ENCODE measurements at regions not wholly inside any gene's neighbourhood (a gene's known extent, or its start where the extent isn't known, plus 50 kb on each side); places are given as distances from the start of the nearest gene placed in this dataset.

DNA sequence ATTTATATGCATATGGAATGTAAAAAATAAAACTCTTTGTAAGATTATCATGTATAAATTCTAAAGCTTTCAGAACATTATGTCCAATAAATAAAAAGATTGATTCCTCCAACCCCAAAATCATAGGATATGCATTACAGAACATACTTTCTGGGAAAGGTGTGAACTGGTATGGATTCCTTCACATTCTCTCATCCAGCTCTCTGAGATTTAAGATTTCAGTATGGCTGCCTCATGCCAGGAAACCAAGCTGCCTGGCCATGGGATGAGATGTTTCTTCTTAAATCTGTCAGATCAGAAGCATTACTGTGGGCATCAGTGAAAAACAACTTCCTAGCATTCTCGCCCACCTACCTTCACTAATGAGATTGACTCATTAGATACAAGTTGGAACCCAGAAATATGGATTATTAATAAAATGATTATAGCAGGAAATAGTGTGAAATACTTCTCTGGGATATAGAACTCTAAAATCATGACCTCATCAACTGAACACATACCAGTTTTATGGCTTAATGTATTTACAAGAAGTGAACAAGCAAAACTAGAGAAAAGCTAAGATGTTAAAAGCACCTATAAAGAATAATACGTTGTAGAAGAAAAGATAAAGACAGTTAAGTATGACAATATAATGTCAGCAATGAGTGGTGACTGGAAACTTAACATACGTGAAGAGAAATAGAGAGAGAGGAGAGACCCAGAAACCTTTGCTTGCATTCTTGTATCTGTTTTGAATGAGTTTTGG lies 171.6 kb upstream of the PHACTR1 start:
- no peak overlapping the region for H3K27ac ChIP-seq (ENCODE audit: insufficient read depth, low read length)
- H3K4me2 ChIP-seq (ENCODE audit: extremely low read depth, insufficient read depth, low read length) = no peak overlapping the region

DNA sequence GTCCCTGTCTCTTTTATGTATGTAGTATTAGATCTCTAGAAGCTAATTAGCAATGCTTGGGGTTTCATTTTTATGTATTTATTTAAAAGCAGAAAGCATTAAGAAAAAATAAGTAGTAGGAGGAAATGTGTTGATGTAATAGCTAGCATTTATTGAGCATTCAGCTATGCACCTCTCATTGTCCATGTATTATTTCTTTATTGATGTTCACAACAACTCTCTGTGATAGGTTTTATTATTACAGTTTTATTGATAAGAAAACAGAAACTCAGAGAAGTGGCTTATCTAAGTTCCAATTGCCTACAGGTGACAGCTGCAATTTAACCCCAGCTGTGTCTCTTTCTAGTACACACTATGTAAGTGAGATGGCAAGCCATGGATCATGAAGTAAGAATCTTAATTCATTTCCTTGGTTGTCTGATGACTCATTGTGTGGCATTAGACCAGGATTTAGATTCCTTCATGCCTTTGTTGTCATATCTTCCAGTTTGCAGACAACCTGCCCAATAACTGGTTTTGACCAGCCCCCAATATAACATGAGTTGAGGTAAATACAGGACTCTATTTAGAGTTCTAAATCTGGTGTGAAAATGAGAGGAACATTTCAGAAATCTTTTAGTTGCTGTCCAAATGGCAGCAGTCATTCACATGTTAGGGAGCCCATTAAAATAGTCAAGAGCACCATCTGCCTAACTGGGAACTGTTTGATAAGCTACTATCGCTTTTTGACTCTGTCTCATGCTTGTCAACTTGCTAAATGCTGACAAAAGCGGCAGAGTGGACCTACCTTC lies 170.8 kb upstream of the PHACTR1 start:
- Histone ChIP-seq H3K4me1 (ENCODE audit: control insufficient read depth, extremely low read depth, insufficient read depth, low read length) (no peaks in the 10 kb centered on the region), H3K36me3 (ENCODE audit: control insufficient read depth, insufficient read depth, low read length) (no peaks in the 10 kb centered on the region), H3K27ac (ENCODE audit: insufficient read depth, low read length) (no peak overlapping the region), H3K27me3 (ENCODE audit: control insufficient read depth, insufficient read depth, low read length) (no peaks in the 10 kb centered on the region), H2AFZ (ENCODE audit: low read length) (no peak overlapping the region), H3K79me2 (ENCODE audit: control insufficient read depth, insufficient read depth, low read length) (no peaks in the 10 kb centered on the region), H4K20me1 (ENCODE audit: control insufficient read depth, extremely low read depth, insufficient read depth, low read length) (no peaks in the 10 kb centered on the region), H3K4me2 (ENCODE audit: extremely low read depth, insufficient read depth, low read length) (no peak overlapping the region), H3K9ac (ENCODE audit: insufficient read depth, low read length) (no peak overlapping the region), H3K9me3 (ENCODE audit: control insufficient read depth, insufficient read depth, low read depth, low read length) (no peaks in the 10 kb centered on the region), H3K4me3 (replicated peaks in 1 of 4; ENCODE audit: control extremely low read depth in 1 of 4, insufficient read depth in 1 of 4, low read depth in 3 of 4, low read length in 4 of 4) (no peak overlapping the region)
- DNase-seq (ENCODE audit: low read depth in 2 of 2) = peak in 1 of 2 donors; percentile 94
- no peak for TF ChIP-seq EZH2 (IDR thresholded peaks at IDR 0.05; ENCODE audit: low read length, missing control alignments)
- TF ChIP-seq, protein P1, sequence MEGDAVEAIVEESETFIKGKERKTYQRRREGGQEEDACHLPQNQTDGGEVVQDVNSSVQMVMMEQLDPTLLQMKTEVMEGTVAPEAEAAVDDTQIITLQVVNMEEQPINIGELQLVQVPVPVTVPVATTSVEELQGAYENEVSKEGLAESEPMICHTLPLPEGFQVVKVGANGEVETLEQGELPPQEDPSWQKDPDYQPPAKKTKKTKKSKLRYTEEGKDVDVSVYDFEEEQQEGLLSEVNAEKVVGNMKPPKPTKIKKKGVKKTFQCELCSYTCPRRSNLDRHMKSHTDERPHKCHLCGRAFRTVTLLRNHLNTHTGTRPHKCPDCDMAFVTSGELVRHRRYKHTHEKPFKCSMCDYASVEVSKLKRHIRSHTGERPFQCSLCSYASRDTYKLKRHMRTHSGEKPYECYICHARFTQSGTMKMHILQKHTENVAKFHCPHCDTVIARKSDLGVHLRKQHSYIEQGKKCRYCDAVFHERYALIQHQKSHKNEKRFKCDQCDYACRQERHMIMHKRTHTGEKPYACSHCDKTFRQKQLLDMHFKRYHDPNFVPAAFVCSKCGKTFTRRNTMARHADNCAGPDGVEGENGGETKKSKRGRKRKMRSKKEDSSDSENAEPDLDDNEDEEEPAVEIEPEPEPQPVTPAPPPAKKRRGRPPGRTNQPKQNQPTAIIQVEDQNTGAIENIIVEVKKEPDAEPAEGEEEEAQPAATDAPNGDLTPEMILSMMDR (conservative IDR thresholded peaks at IDR 0.05 in 1 of 2, IDR thresholded peaks at IDR 0.05 in 1 of 2; ENCODE audit: low read depth in 1 of 2, low read length in 2 of 2) = no peak

More for the DNA sequence above, 171.6 kb upstream of the PHACTR1 start:
- TF ChIP-seq, protein P1 (conservative IDR thresholded peaks at IDR 0.05 in 1 of 2, IDR thresholded peaks at IDR 0.05 in 1 of 2; ENCODE audit: low read depth in 1 of 2, low read length in 2 of 2) = no peak
- no peak for TF ChIP-seq EZH2 (IDR thresholded peaks at IDR 0.05; ENCODE audit: low read length, missing control alignments)
- Histone ChIP-seq H2AFZ (ENCODE audit: low read length) (no peak overlapping the region), H3K79me2 (ENCODE audit: control insufficient read depth, insufficient read depth, low read length) (no peaks in the 10 kb centered on the region), H3K9ac (ENCODE audit: insufficient read depth, low read length) (no peak overlapping the region), H3K36me3 (ENCODE audit: control insufficient read depth, insufficient read depth, low read length) (no peaks in the 10 kb centered on the region), H3K4me1 (ENCODE audit: control insufficient read depth, extremely low read depth, insufficient read depth, low read length) (no peaks in the 10 kb centered on the region), H3K27me3 (ENCODE audit: control insufficient read depth, insufficient read depth, low read length) (no peaks in the 10 kb centered on the region), H4K20me1 (ENCODE audit: control insufficient read depth, extremely low read depth, insufficient read depth, low read length) (no peaks in the 10 kb centered on the region), H3K9me3 (ENCODE audit: control insufficient read depth, insufficient read depth, low read depth, low read length) (no peaks in the 10 kb centered on the region), H3K4me3 (replicated peaks in 1 of 4; ENCODE audit: control extremely low read depth in 1 of 4, insufficient read depth in 1 of 4, low read depth in 3 of 4, low read length in 4 of 4) (no peak overlapping the region)
- DNase-seq (ENCODE audit: low read depth in 2 of 2) = no peak

DNA sequence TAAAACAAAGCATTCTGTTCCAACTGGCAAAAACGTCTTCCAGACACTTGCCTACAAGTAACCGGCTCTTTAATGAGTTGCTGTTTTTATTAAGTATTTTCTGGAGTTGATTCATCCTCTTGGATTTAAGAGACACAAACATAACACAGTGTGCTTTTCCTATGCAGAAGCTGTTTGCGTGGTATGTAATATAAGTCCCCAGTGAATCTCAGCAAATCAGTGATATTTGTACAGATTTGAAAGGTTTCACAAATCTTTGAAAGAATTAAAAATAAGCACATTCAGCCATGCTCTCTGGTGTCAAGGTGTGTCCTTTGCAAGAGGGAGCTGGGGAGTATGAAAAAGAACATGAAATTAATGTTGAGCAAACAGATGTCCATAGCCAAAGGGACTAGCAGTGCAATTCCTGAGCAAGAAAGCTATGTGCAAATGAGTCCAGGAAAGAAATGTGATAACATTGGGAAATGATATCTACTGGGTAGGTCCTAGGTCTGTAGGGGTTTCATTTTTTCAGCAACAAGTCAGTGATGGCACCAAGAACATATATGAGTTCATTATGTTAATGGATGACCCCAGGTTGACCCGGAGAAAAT lies 170.1 kb upstream of the PHACTR1 start:
- no peak for DNase-seq (ENCODE audit: low read depth in 2 of 2)
- TF ChIP-seq, protein P1 (conservative IDR thresholded peaks at IDR 0.05 in 1 of 2, IDR thresholded peaks at IDR 0.05 in 1 of 2; ENCODE audit: low read depth in 1 of 2, low read length in 2 of 2) = no peak
- TF ChIP-seq EZH2 (IDR thresholded peaks at IDR 0.05; ENCODE audit: low read length, missing control alignments) = no peak
- Histone ChIP-seq H3K27me3 (ENCODE audit: control insufficient read depth, insufficient read depth, low read length) (no peaks in the 10 kb centered on the region), H3K4me1 (ENCODE audit: control insufficient read depth, extremely low read depth, insufficient read depth, low read length) (no peaks in the 10 kb centered on the region), H4K20me1 (ENCODE audit: control insufficient read depth, extremely low read depth, insufficient read depth, low read length) (no peaks in the 10 kb centered on the region), H3K9me3 (ENCODE audit: control insufficient read depth, insufficient read depth, low read depth, low read length) (no peaks in the 10 kb centered on the region), H3K36me3 (ENCODE audit: control insufficient read depth, insufficient read depth, low read length) (no peaks in the 10 kb centered on the region), H3K4me2 (ENCODE audit: extremely low read depth, insufficient read depth, low read length) (no peak overlapping the region), H3K27ac (ENCODE audit: insufficient read depth, low read length) (no peak overlapping the region), H3K9ac (ENCODE audit: insufficient read depth, low read length) (no peak overlapping the region), H2AFZ (ENCODE audit: low read length) (no peak overlapping the region), H3K4me3 (replicated peaks in 1 of 4; ENCODE audit: control extremely low read depth in 1 of 4, insufficient read depth in 1 of 4, low read depth in 3 of 4, low read length in 4 of 4) (no peak overlapping the region), H3K79me2 (ENCODE audit: control insufficient read depth, insufficient read depth, low read length) (no peaks in the 10 kb centered on the region)

All from fibroblast of lung (primary cell).